ENCODE measurements at regions not wholly inside any gene's neighbourhood (a gene's known extent, or its start where the extent isn't known, plus 50 kb on each side); places are given as distances from the start of the nearest gene placed in this dataset.

GRCh38 chr3:102301155-102301880, 133.5 kb upstream of the ZPLD1 start:
- Histone ChIP-seq H3K4me1 (ENCODE audit: control insufficient read depth in 4 of 4, insufficient read depth in 4 of 4, low read length in 3 of 4) (no peaks in the 10 kb centered on the region), H3K9ac (ENCODE audit: low read depth in 1 of 2, low read length in 2 of 2) (no peak overlapping the region), H3K4me3 (ENCODE audit: low read depth in 1 of 3, low read length in 3 of 3) (no peak overlapping the region), H3K36me3 (ENCODE audit: control insufficient read depth in 4 of 4, insufficient read depth in 3 of 4, low read depth in 1 of 4, low read length in 3 of 4) (no peaks in the 10 kb centered on the region), H3K27me3 (ENCODE audit: control insufficient read depth in 4 of 4, insufficient read depth in 4 of 4, low read length in 3 of 4) (no peaks in the 10 kb centered on the region), H3K9me3 (ENCODE audit: control insufficient read depth in 4 of 4, low read length in 3 of 4) (no peaks in the 10 kb centered on the region), H3K27ac (ENCODE audit: low read depth in 1 of 2, low read length in 2 of 2) (no peak overlapping the region)
- no peak for DNase-seq (ENCODE audit: low spot score)
- TF ChIP-seq YY1 (IDR thresholded peaks at IDR 0.05) (no peak), MAX (IDR thresholded peaks at IDR 0.05) (no peak), RAD21 (IDR thresholded peaks at IDR 0.05) (no peak), ZBTB33 (IDR thresholded peaks at IDR 0.05) (no peak), RXRA (IDR thresholded peaks at IDR 0.05) (no peak), JUND (IDR thresholded peaks at IDR 0.05) (no peak), CTCF (IDR thresholded peaks at IDR 0.05; ENCODE audit: low read depth, low read length, missing input control) (no peak), HNF4G (IDR thresholded peaks at IDR 0.05) (no peak), HNF4A (conservative IDR thresholded peaks at IDR 0.05) (no peak), FOXA1 (IDR thresholded peaks at IDR 0.05) (no peak)
- 54% methylated on average over 4 of the region's 4 CpGs for WGBS

- no peak overlapping the region for H3K27ac ChIP-seq (ENCODE audit: low read depth in 1 of 2, low read length in 2 of 2)
- TF ChIP-seq NR2F2 (IDR thresholded peaks at IDR 0.05): no peak
- no peak for TF ChIP-seq FOXA2 (IDR thresholded peaks at IDR 0.05)
- no peak for TF ChIP-seq FOXA1 (IDR thresholded peaks at IDR 0.05)
- no peak for TF ChIP-seq RAD21 (IDR thresholded peaks at IDR 0.05)
- TF ChIP-seq YY1 (IDR thresholded peaks at IDR 0.05): no peak
- no peak for TF ChIP-seq HNF4A (conservative IDR thresholded peaks at IDR 0.05)
- no peak for TF ChIP-seq HNF4G (IDR thresholded peaks at IDR 0.05)
- TF ChIP-seq REST (IDR thresholded peaks at IDR 0.05): no peak
- TF ChIP-seq JUND (IDR thresholded peaks at IDR 0.05): no peak
- WGBS: 61% methylated on average over 2 of the region's 2 CpGs
These were observed 132.8 kb upstream of the ZPLD1 start for GRCh38 chr3:102302020-102302419.

More at GRCh38 chr3:102302020-102302419, 132.8 kb upstream of the ZPLD1 start:
- Histone ChIP-seq H3K27me3 (ENCODE audit: control insufficient read depth in 4 of 4, insufficient read depth in 4 of 4, low read length in 3 of 4) (no peaks in the 10 kb centered on the region), H3K4me3 (ENCODE audit: low read depth in 1 of 3, low read length in 3 of 3) (no peak overlapping the region), H3K9ac (ENCODE audit: low read depth in 1 of 2, low read length in 2 of 2) (no peak overlapping the region), H3K36me3 (ENCODE audit: control insufficient read depth in 4 of 4, insufficient read depth in 3 of 4, low read depth in 1 of 4, low read length in 3 of 4) (no peaks in the 10 kb centered on the region), H3K9me3 (ENCODE audit: control insufficient read depth in 4 of 4, low read length in 3 of 4) (no peaks in the 10 kb centered on the region), H3K4me1 (ENCODE audit: control insufficient read depth in 4 of 4, insufficient read depth in 4 of 4, low read length in 3 of 4) (no peaks in the 10 kb centered on the region)
- no peak for DNase-seq (ENCODE audit: low spot score)
